Liver (tissue), 3 donors: ENCODE measurements at regions not wholly inside any gene's neighbourhood (a gene's known extent, or its start where the extent isn't known, plus 50 kb on each side); places are given as distances from the start of the nearest gene placed in this dataset.

Experiments used
- EGR1 ChIP-seq, 2 donors: IDR thresholded peaks; 2 replicates each; pipeline ENCODE4 v1.6.1; 2016 to 2018; ENCODE audit warnings: antibody characterized with exemption in 2 of 2, low read depth in 2 of 2
- RAD21 ChIP-seq, 2 donors: IDR thresholded peaks; 2 replicates each; pipeline ENCODE4 v1.6.1; 2016; ENCODE audit warnings: antibody characterized with exemption in 2 of 2, mild to moderate bottlenecking in 2 of 2
- YY1 ChIP-seq: IDR thresholded peaks from 2 replicates; pipeline ENCODE4 v1.6.1; 2016; ENCODE audit warnings: antibody characterized with exemption, mild to moderate bottlenecking
- TF ChIP-seq, protein P1 (sequence below): fragments of 150-350 bp; IDR thresholded peaks from 2 replicates; pipeline ENCODE4 v1.5.1; 2017; ENCODE audit warnings: improper control_type of control experiment, low read depth, low read length; ENCODE audit not compliant: missing input control
- TF ChIP-seq, protein P2 (sequence below): IDR thresholded peaks from 2 replicates; pipeline ENCODE4 v1.6.1; 2016; ENCODE audit warnings: antibody characterized with exemption
- donor health status: healthy.
- donor health status: healthy.

DNA sequence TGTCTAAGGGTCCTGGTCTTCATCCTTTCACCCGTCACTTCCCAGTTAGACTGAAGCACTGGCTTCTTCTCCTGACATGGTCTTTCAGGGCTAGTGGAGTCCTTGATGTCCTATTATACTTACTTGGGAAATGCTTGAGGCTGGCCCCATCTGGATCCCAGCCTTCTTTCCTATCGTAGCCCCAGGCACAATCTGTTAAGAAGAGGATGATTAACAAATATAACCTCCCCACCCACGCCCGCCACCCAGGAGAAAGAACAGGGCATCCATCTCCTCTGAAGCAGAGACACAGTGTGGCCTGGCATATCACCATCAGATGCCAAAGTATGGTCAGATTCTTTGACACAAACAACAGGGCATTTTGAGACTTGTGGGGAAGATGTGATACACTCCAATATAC, 530.1 kb downstream of the SOX11 start:
- TF ChIP-seq EGR1 (IDR thresholded peaks at IDR 0.05; ENCODE audit: low read depth in 2 of 2) (no peak), RAD21 (IDR thresholded peaks at IDR 0.05) (no peak), YY1 (no peak)
- TF ChIP-seq, protein P1, sequence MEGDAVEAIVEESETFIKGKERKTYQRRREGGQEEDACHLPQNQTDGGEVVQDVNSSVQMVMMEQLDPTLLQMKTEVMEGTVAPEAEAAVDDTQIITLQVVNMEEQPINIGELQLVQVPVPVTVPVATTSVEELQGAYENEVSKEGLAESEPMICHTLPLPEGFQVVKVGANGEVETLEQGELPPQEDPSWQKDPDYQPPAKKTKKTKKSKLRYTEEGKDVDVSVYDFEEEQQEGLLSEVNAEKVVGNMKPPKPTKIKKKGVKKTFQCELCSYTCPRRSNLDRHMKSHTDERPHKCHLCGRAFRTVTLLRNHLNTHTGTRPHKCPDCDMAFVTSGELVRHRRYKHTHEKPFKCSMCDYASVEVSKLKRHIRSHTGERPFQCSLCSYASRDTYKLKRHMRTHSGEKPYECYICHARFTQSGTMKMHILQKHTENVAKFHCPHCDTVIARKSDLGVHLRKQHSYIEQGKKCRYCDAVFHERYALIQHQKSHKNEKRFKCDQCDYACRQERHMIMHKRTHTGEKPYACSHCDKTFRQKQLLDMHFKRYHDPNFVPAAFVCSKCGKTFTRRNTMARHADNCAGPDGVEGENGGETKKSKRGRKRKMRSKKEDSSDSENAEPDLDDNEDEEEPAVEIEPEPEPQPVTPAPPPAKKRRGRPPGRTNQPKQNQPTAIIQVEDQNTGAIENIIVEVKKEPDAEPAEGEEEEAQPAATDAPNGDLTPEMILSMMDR, result no peak
- TF ChIP-seq, protein P2, sequence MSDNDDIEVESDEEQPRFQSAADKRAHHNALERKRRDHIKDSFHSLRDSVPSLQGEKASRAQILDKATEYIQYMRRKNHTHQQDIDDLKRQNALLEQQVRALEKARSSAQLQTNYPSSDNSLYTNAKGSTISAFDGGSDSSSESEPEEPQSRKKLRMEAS, result no peak
